ENCODE measurements at regions not wholly inside any gene's neighbourhood (a gene's known extent, or its start where the extent isn't known, plus 50 kb on each side); places are given as distances from the start of the nearest gene placed in this dataset.

GRCh38 chr5:72697622-72698021 lies 118.8 kb upstream of the TNPO1 start:
- TF ChIP-seq CTCF (IDR thresholded peaks at IDR 0.05) (no peak), POLR2A (IDR thresholded peaks at IDR 0.05) (no peak)

Data from thyroid gland (tissue), 4 donors.